GM10248 (cell line): ENCODE measurements at regions not wholly inside any gene's neighbourhood (a gene's known extent, or its start where the extent isn't known, plus 50 kb on each side); places are given as distances from the start of the nearest gene placed in this dataset.

Experiments
- CTCF ChIA-PET: fragments of 300-600 bp; sonication (Branson Sonifier 250); formaldehyde crosslinking; extraction: SDS; loops from one replicate; lab custom pipeline; 2021; ENCODE audit warnings: antibody characterized with exemption; lab: Yijun Ruan, JAX
- POLR2A ChIA-PET: fragments of 350-650 bp; sonication (Branson Sonifier 250); formaldehyde crosslinking; extraction: SDS; loops from one replicate; lab custom pipeline; 2020; ENCODE audit warnings: antibody characterized with exemption; lab: Yijun Ruan, JAX
- DNase-seq: peaks from one replicate; pipeline ENCODE4 v3.0.0; 2012; ENCODE audit errors: extremely low spot score
- CTCF ChIP-seq: IDR thresholded peaks from 2 replicates; pipeline ENCODE4 v1.5.1; 2012; ENCODE audit warnings: mild to moderate bottlenecking, low read depth; ENCODE audit errors: extremely low read depth, missing control alignments, control extremely low read depth

GRCh38 chr7:41873741-41874140, 170.9 kb upstream of the INHBA start:
- ChIA-PET POLR2A (no interaction called here), CTCF (interaction anchor here (1.0 to 1.1 kb wide), 2 partner anchors 9 to 11 kb away, joined by 3 read pairs; no protein-coding TSS in a partner anchor)
- no peak for DNase-seq
- no peak for TF ChIP-seq CTCF

- CTCF ChIA-PET: interaction anchor here (1.0 to 2.4 kb wide), 3 partner anchors 8 to 17 kb away, joined by 3 to 6 read pairs (median 3); no protein-coding TSS in a partner anchor
- POLR2A ChIA-PET: no interaction called here
- no peak for DNase-seq
- no peak for TF ChIP-seq CTCF
Observed at GRCh38 chr7:41872966-41873365, 170.1 kb upstream of the INHBA start.

- no peak for DNase-seq
- TF ChIP-seq CTCF: no peak
- ChIA-PET POLR2A (no interaction called here), CTCF (interaction anchor here (0.7 to 2.9 kb wide), 6 partner anchors 8 to 42 kb away, joined by 3 to 9 read pairs (median 4); no protein-coding TSS in a partner anchor)
Observed at GRCh38 chr7:41870461-41871138, 167.7 kb upstream of the INHBA start.

- ChIA-PET POLR2A (no interaction called here), CTCF (interaction anchor here (0.9 to 2.9 kb wide), 5 partner anchors 8 to 42 kb away, joined by 3 to 9 read pairs (median 4); no protein-coding TSS in a partner anchor)
- DNase-seq: no peak
- TF ChIP-seq CTCF: no peak
Observed at GRCh38 chr7:41869997-41870396, 167.1 kb upstream of the INHBA start.

GRCh38 chr7:41869596-41869995, 166.7 kb upstream of the INHBA start:
- TF ChIP-seq CTCF: no peak
- ChIA-PET CTCF (interaction anchor here (0.9 to 2.9 kb wide), 5 partner anchors 9 to 41 kb away, joined by 3 to 9 read pairs (median 4); no protein-coding TSS in a partner anchor), POLR2A (no interaction called here)
- no peak for DNase-seq

- no peak for DNase-seq
- CTCF ChIA-PET: interaction anchor here (0.8 to 2.9 kb wide), 4 partner anchors 9 to 41 kb away, joined by 3 to 9 read pairs (median 4); no protein-coding TSS in a partner anchor
- no peak for TF ChIP-seq CTCF
- POLR2A ChIA-PET: no interaction called here
Observed at GRCh38 chr7:41869091-41869490, 166.2 kb upstream of the INHBA start.
